H54 (cell line): ENCODE measurements at regions not wholly inside any gene's neighbourhood (a gene's known extent, or its start where the extent isn't known, plus 50 kb on each side); places are given as distances from the start of the nearest gene placed in this dataset.

Experiments used
- DNase-seq: peaks from one replicate; pipeline ENCODE4 v3.0.0; 2011; ENCODE audit warnings: low spot score, mixed read lengths; ENCODE audit not compliant: insufficient read length
- FAIRE-seq: peaks from 3 replicates; lab custom pipeline; 2011; peaks lifted over from hg19 to GRCh38; lab: Jason Lieb, UNC
- POLR2A ChIP-seq: IDR thresholded peaks from 2 replicates; pipeline ENCODE4 v1.6.1; 2011; ENCODE audit warnings: low read depth, mild to moderate bottlenecking, low read length

GRCh38 chr2:106572541-106573450 lies 85.6 kb downstream of the CD8B2 start:
- no peak for TF ChIP-seq POLR2A
- DNase-seq (no peak), FAIRE-seq (no peak)

- FAIRE-seq (no peak), DNase-seq (no peak)
- TF ChIP-seq POLR2A: no peak
Observed at GRCh38 chr2:106573773-106574172, 86.6 kb downstream of the CD8B2 start.

GRCh38 chr2:106575955-106576354 lies 88.8 kb downstream of the CD8B2 start:
- no peak for TF ChIP-seq POLR2A
- DNase-seq (no peak), FAIRE-seq (no peak)

- no peak for TF ChIP-seq POLR2A
- no peak for FAIRE-seq
- no peak for DNase-seq
Observed at GRCh38 chr2:106577255-106577651, 90.1 kb downstream of the CD8B2 start.

- no peak for TF ChIP-seq POLR2A
- FAIRE-seq (no peak), DNase-seq (no peak)
Observed at GRCh38 chr2:106579750-106580197, 92.6 kb downstream of the CD8B2 start.

- no peak for TF ChIP-seq POLR2A
- no peak for DNase-seq
- FAIRE-seq: no peak
Observed at GRCh38 chr2:106580241-106580640, 93.1 kb downstream of the CD8B2 start.

GRCh38 chr2:106581328-106581727 lies 94.2 kb downstream of the CD8B2 start:
- no peak for FAIRE-seq
- DNase-seq: no peak
- TF ChIP-seq POLR2A: no peak

GRCh38 chr2:106581755-106582147 lies 94.6 kb downstream of the CD8B2 start:
- no peak for TF ChIP-seq POLR2A
- FAIRE-seq (no peak), DNase-seq (no peak)

GRCh38 chr2:106582148-106583143 lies 95.3 kb downstream of the CD8B2 start:
- DNase-seq: peak; percentile 75
- no peak for TF ChIP-seq POLR2A
- no peak for FAIRE-seq

- no peak for TF ChIP-seq POLR2A
- no peak for FAIRE-seq
Observed at GRCh38 chr2:106584304-106584954, 97.3 kb downstream of the CD8B2 start.

GRCh38 chr2:106596844-106597243 lies 109.7 kb downstream of the CD8B2 start:
- no peak for FAIRE-seq
- no peak for TF ChIP-seq POLR2A
- no peak for DNase-seq

More at GRCh38 chr2:106584304-106584954, 97.3 kb downstream of the CD8B2 start:
- no peak for DNase-seq

- no peak for TF ChIP-seq POLR2A
- no peak for DNase-seq
- no peak for FAIRE-seq
Observed at GRCh38 chr2:106599540-106599939, 112.4 kb downstream of the CD8B2 start.

GRCh38 chr2:106602042-106602441 lies 114.9 kb downstream of the CD8B2 start:
- TF ChIP-seq POLR2A: no peak
- no peak for DNase-seq
- FAIRE-seq: no peak
